Omental fat pad (tissue), 3 donors: ENCODE measurements at regions not wholly inside any gene's neighbourhood (a gene's known extent, or its start where the extent isn't known, plus 50 kb on each side); places are given as distances from the start of the nearest gene placed in this dataset.

Experiments
- ATAC-seq: fragments of 150-250 bp; one replicate; pipeline ENCODE4 v1.9.1; 2016; ENCODE audit warnings: mild to moderate bottlenecking, moderate library complexity; ENCODE audit not compliant: low FRiP score
- DNase-seq: peaks from one replicate; pipeline ENCODE4 v3.0.0-alpha.2; 2019; ENCODE audit warnings: low spot score
- TF ChIP-seq, protein P1 (sequence below), 3 donors: fragments of 450-650 bp; IDR thresholded peaks; one replicate each; pipeline ENCODE4 v1.5.1; 2016 to 2017; ENCODE audit warnings: antibody characterized with exemption in 3 of 3, mild to moderate bottlenecking in 3 of 3, moderate library complexity in 2 of 3

DNA sequence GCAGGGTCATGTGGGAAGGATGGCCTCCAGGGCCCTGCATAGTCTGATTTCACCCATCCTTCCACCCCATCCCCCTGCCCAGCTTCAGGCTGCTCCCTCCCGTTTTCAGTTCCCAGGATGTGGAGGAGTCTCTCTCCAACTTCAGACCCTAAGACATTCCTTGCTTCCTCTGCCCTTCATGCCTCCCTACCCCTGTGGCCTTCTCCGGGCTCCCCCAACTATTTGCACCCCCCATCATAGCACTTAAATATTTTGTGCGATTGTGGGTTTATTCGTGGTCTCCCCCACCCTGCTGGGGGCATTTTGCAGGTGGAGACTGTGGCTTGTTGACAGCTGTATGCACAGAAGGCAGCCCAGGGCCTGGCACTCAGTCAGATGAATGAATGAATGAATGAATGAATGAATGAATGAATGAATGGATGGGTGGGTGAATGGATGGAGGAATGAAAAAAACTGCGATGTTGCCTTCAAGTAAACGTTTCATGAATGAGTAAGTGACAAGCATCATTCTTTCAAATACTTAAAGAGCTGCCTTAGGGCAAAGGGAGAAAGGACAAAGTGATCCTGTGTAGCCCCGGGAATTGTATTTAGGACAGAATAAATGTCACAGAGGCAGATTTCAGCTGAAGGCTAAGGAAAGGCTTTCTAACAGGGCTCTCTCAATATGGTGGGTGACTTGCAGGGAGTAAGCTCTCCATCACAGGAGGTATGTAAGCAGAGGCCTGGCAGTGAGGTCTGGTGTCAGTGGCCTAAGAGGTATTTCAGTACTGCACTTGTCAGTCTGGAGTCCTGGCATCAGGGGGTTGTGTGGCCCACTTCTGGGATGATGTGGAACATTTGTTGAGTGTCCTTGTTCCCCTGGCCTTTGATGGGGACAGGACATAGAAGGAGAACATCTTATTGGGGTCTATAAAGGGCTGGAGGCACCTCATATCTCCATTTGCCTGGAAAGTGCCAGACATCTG lies 156.4 kb downstream of the PTPRU start:
- TF ChIP-seq, protein P1, sequence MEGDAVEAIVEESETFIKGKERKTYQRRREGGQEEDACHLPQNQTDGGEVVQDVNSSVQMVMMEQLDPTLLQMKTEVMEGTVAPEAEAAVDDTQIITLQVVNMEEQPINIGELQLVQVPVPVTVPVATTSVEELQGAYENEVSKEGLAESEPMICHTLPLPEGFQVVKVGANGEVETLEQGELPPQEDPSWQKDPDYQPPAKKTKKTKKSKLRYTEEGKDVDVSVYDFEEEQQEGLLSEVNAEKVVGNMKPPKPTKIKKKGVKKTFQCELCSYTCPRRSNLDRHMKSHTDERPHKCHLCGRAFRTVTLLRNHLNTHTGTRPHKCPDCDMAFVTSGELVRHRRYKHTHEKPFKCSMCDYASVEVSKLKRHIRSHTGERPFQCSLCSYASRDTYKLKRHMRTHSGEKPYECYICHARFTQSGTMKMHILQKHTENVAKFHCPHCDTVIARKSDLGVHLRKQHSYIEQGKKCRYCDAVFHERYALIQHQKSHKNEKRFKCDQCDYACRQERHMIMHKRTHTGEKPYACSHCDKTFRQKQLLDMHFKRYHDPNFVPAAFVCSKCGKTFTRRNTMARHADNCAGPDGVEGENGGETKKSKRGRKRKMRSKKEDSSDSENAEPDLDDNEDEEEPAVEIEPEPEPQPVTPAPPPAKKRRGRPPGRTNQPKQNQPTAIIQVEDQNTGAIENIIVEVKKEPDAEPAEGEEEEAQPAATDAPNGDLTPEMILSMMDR (IDR thresholded peaks at IDR 0.05): no peak
- ATAC-seq (no peak), DNase-seq (no peak)

DNA sequence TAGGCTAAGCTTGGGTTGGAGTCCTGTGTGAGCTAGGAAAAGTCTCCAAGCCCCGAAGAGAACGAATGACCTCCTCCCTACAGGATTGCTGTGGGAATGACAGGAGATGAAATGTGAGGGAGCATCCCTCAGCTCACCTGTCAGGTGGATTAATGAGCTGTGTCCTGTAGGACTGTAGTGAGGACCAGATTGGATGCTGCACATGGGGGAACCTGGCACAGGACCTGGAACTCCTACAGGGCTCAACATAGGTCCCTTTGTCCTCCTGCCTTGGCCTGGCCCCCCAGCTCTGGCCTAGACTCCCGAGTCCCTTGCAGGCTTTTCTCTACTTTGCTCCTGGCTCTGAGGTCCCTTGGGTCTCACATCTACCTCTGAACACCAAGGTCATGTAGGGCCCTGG lies 155.7 kb downstream of the PTPRU start:
- TF ChIP-seq, protein P1 (IDR thresholded peaks at IDR 0.05): no peak
- no peak for DNase-seq
- no peak for ATAC-seq

DNA sequence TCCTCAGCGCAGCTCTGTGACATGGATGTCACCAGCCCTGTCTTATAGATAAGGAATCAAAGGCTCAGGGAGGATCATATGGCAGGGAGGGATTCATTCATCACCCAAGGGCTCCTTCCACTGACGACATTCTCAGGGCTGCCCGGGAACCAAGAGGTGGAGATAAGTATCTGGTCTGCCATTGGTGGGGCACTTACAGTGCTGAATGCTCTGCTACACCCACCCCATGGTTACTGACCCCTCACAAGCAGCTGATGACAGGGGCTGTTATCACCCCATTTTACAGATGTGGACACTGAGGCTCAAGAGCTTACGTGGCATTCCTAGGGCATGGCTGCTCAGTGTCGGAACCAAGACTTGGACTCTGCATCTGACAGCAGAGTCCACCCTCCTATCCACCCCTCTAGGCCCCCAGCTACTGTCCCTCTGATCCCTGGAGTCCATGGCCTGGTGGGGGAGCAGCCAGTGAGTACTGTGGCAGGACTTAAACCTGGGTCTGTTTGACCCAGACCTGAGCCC lies 155.1 kb downstream of the PTPRU start:
- DNase-seq: no peak
- TF ChIP-seq, protein P1 (IDR thresholded peaks at IDR 0.05): no peak
- no peak for ATAC-seq

DNA sequence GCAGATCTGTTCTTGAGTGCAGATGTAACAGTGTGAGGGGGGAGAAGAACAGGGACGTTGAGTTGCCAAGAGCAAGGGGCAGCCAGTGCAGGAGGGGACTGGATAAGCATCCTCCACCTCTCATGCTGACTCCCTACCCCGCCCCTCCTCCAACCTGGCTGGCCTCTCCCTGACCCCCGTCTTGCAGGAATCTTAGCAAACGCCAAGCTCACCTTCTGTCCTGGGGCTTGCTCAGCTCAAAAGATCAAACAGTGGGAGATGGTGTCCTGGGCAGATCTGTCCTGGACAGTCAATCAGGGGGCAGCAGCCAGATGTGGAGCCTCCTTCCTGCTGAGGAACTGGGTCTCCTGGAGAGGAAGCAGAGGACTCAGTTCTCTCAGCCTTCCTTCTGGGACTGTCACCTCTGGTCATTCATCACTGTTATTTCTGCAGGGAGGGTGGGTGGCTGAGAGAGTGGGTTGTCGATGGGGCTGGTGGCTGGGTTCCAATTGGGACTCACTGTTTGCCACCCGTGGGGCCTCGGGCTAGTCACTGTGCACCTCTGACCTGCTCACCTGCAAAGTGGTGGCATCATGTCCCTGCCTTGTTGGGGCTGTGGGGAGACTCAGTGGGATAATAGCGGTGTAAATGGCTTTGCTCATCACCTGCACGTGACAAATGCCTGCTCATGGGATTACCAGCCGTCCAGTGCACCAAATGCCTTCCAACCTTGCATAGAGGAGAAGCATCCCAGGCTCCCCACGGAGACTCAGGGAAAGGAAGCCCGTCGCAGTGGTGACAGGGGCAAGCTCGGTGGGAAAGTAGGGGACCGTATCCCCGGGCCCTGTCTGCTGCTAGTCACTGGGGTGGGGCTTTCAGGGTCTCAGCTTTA lies 154.4 kb downstream of the PTPRU start:
- TF ChIP-seq, protein P1 (IDR thresholded peaks at IDR 0.05): no peak
- no peak for ATAC-seq
- no peak for DNase-seq

DNA sequence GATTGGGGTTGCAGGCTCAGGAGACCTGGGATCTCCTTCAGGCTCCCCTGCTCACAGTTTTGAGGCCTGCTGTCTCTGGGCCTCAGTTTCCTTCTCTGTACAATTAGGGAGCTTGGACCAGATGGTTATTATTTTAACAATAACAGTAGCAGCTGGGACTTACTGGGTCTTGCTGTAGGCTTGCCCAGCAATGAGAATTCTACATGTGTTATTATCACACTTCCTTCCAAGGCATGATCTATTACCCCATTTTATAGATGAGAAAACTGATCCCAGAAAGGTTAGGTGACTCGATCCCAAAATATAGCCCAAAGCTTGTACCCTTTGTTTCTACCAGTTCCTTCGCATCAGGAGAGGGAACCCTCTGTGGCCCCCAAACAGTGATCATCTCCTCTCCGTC lies 153.8 kb downstream of the PTPRU start:
- no peak for ATAC-seq
- TF ChIP-seq, protein P1 (IDR thresholded peaks at IDR 0.05): no peak
- DNase-seq: no peak

DNA sequence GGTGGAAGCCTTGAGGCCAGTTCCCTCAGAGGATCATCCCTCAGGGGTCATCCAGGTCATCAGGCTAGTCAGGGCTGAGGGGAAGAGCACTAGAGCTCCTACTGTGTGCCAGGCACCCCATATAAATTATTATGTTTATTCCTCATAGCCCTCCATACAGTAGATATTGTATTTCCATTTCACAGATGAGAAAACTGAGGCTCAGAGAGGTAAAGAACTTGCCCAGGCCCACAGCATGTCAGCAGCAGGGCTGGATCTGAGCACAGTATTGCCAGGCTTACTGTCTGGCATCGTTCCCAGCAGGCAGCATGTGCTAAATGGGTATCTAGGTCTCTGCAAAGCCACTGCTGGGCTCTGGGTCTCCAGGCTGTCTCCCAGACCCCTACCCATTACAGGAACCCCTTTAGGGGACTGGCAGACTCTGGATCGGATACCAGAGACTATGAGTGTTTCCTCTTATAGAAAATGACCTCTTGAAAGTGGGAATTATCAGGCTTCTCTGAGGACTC lies 153.3 kb downstream of the PTPRU start:
- ATAC-seq (no peak), DNase-seq (no peak)
- TF ChIP-seq, protein P1 (IDR thresholded peaks at IDR 0.05): no peak
